EL (cell line): ENCODE measurements at regions not wholly inside any gene's neighbourhood (a gene's known extent, or its start where the extent isn't known, plus 50 kb on each side); places are given as distances from the start of the nearest gene placed in this dataset.

Source experiments
- DNase-seq: peaks from one replicate; pipeline ENCODE4 v3.0.0-alpha.2; 2016

- DNase-seq, result no peak
Measured at GRCh38 chr2:104340162-104340561, 513.8 kb upstream of the POU3F3 start.

GRCh38 chr2:104340879-104341828 lies 512.8 kb upstream of the POU3F3 start:
- DNase-seq, result no peak

- no peak for DNase-seq
Measured at GRCh38 chr2:104344306-104344705, 509.6 kb upstream of the POU3F3 start.

GRCh38 chr2:104344985-104345384 lies 508.9 kb upstream of the POU3F3 start:
- no peak for DNase-seq

- no peak for DNase-seq
Measured at GRCh38 chr2:104358122-104358521, 495.8 kb upstream of the POU3F3 start.

- no peak for DNase-seq
Measured at GRCh38 chr2:104361414-104361813, 492.5 kb upstream of the POU3F3 start.

GRCh38 chr2:104368089-104368488 lies 485.8 kb upstream of the POU3F3 start:
- no peak for DNase-seq

- DNase-seq, result no peak
Measured at GRCh38 chr2:104371087-104371781, 482.7 kb upstream of the POU3F3 start.

- DNase-seq, result no peak
Measured at GRCh38 chr2:104375206-104375605, 478.7 kb upstream of the POU3F3 start.

- no peak for DNase-seq
Measured at GRCh38 chr2:104378853-104379374, 475.0 kb upstream of the POU3F3 start.

GRCh38 chr2:104384961-104385360 lies 469.0 kb upstream of the POU3F3 start:
- DNase-seq, result no peak

- no peak for DNase-seq
Measured at GRCh38 chr2:104385743-104386142, 468.2 kb upstream of the POU3F3 start.

GRCh38 chr2:104388296-104388695 lies 465.6 kb upstream of the POU3F3 start:
- no peak for DNase-seq

- no peak for DNase-seq
Measured at GRCh38 chr2:104402825-104403224, 451.1 kb upstream of the POU3F3 start.

- no peak for DNase-seq
Measured at GRCh38 chr2:104404526-104404925, 449.4 kb upstream of the POU3F3 start.

GRCh38 chr2:104405623-104406022 lies 448.3 kb upstream of the POU3F3 start:
- no peak for DNase-seq

GRCh38 chr2:104406261-104406726 lies 447.6 kb upstream of the POU3F3 start:
- DNase-seq, result no peak

GRCh38 chr2:104407641-104408040 lies 446.3 kb upstream of the POU3F3 start:
- no peak for DNase-seq

- no peak for DNase-seq
Measured at GRCh38 chr2:104408266-104408665, 445.6 kb upstream of the POU3F3 start.

- no peak for DNase-seq
Measured at GRCh38 chr2:104410136-104410535, 443.8 kb upstream of the POU3F3 start.

- no peak for DNase-seq
Measured at GRCh38 chr2:104412384-104412783, 441.5 kb upstream of the POU3F3 start.

GRCh38 chr2:104413890-104414289 lies 440.0 kb upstream of the POU3F3 start:
- DNase-seq, result no peak

- no peak for DNase-seq
Measured at GRCh38 chr2:104415284-104415683, 438.6 kb upstream of the POU3F3 start.
